ENCODE measurements at regions not wholly inside any gene's neighbourhood (a gene's known extent, or its start where the extent isn't known, plus 50 kb on each side); places are given as distances from the start of the nearest gene placed in this dataset.

DNA sequence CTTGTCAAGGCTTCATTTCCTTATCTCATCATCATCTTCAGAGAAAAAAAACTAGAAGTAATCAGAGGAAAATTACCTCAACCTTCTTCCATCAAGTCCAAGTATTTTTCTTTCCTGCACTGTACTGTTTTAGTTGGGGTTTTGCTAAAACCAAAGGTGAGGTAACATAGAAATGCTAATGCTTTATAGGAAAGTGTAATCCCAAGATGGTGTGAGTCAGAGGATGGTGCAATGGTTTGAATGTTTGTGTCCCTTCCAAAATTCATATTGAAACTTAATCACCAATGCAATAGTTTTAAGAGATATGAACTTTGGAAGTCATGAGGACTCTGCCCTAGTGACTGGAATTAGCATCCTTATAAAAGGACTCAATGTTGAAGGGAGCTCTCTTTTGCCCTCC is 79.5 kb downstream of the KBTBD8 start:
- DNase-seq (ENCODE audit: low spot score), result no peak
- no peaks in the 10 kb centered on the region for H3K27me3 Mint-ChIP-seq (ENCODE audit: unreplicated experiment)
- TF ChIP-seq, protein P1, sequence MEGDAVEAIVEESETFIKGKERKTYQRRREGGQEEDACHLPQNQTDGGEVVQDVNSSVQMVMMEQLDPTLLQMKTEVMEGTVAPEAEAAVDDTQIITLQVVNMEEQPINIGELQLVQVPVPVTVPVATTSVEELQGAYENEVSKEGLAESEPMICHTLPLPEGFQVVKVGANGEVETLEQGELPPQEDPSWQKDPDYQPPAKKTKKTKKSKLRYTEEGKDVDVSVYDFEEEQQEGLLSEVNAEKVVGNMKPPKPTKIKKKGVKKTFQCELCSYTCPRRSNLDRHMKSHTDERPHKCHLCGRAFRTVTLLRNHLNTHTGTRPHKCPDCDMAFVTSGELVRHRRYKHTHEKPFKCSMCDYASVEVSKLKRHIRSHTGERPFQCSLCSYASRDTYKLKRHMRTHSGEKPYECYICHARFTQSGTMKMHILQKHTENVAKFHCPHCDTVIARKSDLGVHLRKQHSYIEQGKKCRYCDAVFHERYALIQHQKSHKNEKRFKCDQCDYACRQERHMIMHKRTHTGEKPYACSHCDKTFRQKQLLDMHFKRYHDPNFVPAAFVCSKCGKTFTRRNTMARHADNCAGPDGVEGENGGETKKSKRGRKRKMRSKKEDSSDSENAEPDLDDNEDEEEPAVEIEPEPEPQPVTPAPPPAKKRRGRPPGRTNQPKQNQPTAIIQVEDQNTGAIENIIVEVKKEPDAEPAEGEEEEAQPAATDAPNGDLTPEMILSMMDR (IDR thresholded peaks at IDR 0.05; ENCODE audit: unreplicated experiment), result no peak
- no peaks in the 10 kb centered on the region for H3K9me3 Mint-ChIP-seq (ENCODE audit: unreplicated experiment)
- H3K4me1 Mint-ChIP-seq (ENCODE audit: unreplicated experiment), result no peaks in the 10 kb centered on the region
- H3K27ac Mint-ChIP-seq (ENCODE audit: unreplicated experiment), result no peak overlapping the region
- no peak overlapping the region for H3K4me3 Mint-ChIP-seq (ENCODE audit: unreplicated experiment)
- H3K36me3 Mint-ChIP-seq (ENCODE audit: low read depth, unreplicated experiment), result no peaks in the 10 kb centered on the region

DNA sequence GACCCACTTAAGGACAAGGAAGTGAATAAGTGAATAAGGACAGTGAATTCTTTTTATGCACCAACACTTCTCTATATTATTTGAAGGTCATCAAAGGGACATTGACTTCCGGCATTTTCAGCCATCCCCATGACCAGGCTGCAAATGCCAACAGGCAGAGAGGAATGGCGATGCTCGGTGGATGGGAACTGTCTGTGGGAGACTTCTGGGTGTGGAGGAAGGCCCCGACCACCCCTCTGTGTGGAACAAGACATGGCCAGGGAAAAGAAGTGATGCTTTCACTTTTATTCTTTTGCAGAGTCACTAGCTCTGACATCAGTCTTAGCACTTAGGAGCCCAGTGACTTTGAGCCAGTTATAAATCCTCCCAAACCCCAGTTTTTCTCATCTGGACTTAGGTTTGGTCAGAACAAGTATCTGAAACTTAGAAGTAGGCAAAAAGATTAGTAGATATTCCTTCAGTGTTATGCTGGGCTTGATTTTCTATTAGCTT is 84.5 kb downstream of the KBTBD8 start:
- H3K4me3 Mint-ChIP-seq (ENCODE audit: unreplicated experiment), result no peak overlapping the region
- no peaks in the 10 kb centered on the region for H3K9me3 Mint-ChIP-seq (ENCODE audit: unreplicated experiment)
- no peak for DNase-seq (ENCODE audit: low spot score)
- TF ChIP-seq, protein P1 (IDR thresholded peaks at IDR 0.05; ENCODE audit: unreplicated experiment), result no peak
- H3K4me1 Mint-ChIP-seq (ENCODE audit: unreplicated experiment), result peaks cover 5% of the 10 kb centered on the region
- H3K27me3 Mint-ChIP-seq (ENCODE audit: unreplicated experiment), result no peaks in the 10 kb centered on the region
- no peak overlapping the region for H3K27ac Mint-ChIP-seq (ENCODE audit: unreplicated experiment)
- peaks cover 4% of the 10 kb centered on the region for H3K36me3 Mint-ChIP-seq (ENCODE audit: low read depth, unreplicated experiment)

DNA sequence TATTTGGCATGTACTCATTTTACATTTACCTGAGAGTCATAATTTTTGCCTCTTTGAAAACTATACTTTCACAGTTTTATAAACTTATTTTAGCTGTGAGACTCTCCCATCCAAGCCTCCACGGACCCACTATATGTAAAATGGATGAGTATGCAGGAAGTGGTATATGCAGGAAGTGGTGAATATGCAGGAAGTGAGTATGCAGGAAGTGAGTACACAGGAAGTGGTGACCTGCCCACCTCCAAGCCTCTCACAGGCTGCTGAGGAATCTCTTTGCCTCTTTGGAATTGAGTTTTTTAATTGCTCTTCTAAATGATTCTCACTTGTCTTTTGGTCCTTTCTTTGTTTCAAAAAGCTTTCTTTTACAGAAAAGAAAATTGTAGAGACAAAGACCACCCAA is 85.2 kb downstream of the KBTBD8 start:
- H3K4me1 Mint-ChIP-seq (ENCODE audit: unreplicated experiment), result peaks cover 5% of the 10 kb centered on the region
- H3K9me3 Mint-ChIP-seq (ENCODE audit: unreplicated experiment), result no peaks in the 10 kb centered on the region
- TF ChIP-seq, protein P1 (IDR thresholded peaks at IDR 0.05; ENCODE audit: unreplicated experiment), result no peak
- no peak for DNase-seq (ENCODE audit: low spot score)
- peak overlapping the region; percentile 28 for H3K27ac Mint-ChIP-seq (ENCODE audit: unreplicated experiment)
- H3K4me3 Mint-ChIP-seq (ENCODE audit: unreplicated experiment), result no peak overlapping the region
- H3K36me3 Mint-ChIP-seq (ENCODE audit: low read depth, unreplicated experiment), result peaks cover 4% of the 10 kb centered on the region
- no peaks in the 10 kb centered on the region for H3K27me3 Mint-ChIP-seq (ENCODE audit: unreplicated experiment)

DNA sequence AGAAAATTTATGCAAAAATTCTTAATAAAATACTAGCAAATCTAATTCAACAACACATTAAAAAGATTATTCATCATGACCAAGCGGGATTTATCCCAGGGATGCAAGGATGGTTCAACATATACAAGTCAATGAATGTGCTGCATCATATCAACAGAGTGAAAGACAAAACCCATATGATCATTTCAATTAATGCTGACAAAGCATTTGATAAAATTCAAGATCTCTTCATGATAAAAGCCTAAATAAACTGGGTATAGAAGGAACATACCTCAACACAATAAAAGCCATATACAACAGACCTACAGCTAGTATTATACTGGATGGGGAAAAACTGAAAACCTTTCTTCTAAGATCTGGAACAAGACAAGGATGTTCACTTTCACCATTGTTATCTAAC is 89.7 kb downstream of the KBTBD8 start:
- Mint-ChIP-seq H3K27ac (ENCODE audit: unreplicated experiment) (no peak overlapping the region), H3K27me3 (ENCODE audit: unreplicated experiment) (no peaks in the 10 kb centered on the region), H3K9me3 (ENCODE audit: unreplicated experiment) (no peaks in the 10 kb centered on the region), H3K4me3 (ENCODE audit: unreplicated experiment) (no peak overlapping the region), H3K4me1 (ENCODE audit: unreplicated experiment) (peaks cover 7% of the 10 kb centered on the region), H3K36me3 (ENCODE audit: low read depth, unreplicated experiment) (peaks cover 4% of the 10 kb centered on the region)
- DNase-seq (ENCODE audit: low spot score), result no peak
- TF ChIP-seq, protein P1 (IDR thresholded peaks at IDR 0.05; ENCODE audit: unreplicated experiment), result no peak

DNA sequence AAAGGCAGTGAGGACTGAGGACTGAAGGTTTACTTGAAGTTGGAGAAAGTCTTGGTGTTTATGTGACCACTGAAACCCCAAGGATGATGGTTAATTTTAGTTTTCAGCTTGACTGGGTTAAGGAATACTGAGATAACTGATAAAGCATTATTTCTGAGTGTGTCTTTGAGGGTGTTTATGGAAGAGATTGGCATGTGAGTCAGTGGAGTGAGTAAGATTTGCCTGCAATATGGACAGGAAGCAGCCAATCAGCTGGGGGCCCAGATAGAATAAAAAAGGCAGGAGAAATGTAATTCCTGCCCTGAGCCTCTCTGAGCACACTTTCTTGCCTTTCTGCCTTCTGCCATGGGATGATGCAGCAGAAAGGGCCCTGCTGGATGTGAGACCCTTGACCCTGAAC is 92.4 kb downstream of the KBTBD8 start:
- H3K9me3 Mint-ChIP-seq (ENCODE audit: unreplicated experiment), result no peaks in the 10 kb centered on the region
- H3K4me3 Mint-ChIP-seq (ENCODE audit: unreplicated experiment), result no peak overlapping the region
- H3K4me1 Mint-ChIP-seq (ENCODE audit: unreplicated experiment), result peaks cover 2% of the 10 kb centered on the region
- H3K27ac Mint-ChIP-seq (ENCODE audit: unreplicated experiment), result no peak overlapping the region
- H3K27me3 Mint-ChIP-seq (ENCODE audit: unreplicated experiment), result no peaks in the 10 kb centered on the region
- TF ChIP-seq, protein P1 (IDR thresholded peaks at IDR 0.05; ENCODE audit: unreplicated experiment), result no peak
- no peak for DNase-seq (ENCODE audit: low spot score)
- no peaks in the 10 kb centered on the region for H3K36me3 Mint-ChIP-seq (ENCODE audit: low read depth, unreplicated experiment)

Measured in endothelial cell (in vitro differentiated cells).